ENCODE measurements at regions not wholly inside any gene's neighbourhood (a gene's known extent, or its start where the extent isn't known, plus 50 kb on each side); places are given as distances from the start of the nearest gene placed in this dataset.

DNA sequence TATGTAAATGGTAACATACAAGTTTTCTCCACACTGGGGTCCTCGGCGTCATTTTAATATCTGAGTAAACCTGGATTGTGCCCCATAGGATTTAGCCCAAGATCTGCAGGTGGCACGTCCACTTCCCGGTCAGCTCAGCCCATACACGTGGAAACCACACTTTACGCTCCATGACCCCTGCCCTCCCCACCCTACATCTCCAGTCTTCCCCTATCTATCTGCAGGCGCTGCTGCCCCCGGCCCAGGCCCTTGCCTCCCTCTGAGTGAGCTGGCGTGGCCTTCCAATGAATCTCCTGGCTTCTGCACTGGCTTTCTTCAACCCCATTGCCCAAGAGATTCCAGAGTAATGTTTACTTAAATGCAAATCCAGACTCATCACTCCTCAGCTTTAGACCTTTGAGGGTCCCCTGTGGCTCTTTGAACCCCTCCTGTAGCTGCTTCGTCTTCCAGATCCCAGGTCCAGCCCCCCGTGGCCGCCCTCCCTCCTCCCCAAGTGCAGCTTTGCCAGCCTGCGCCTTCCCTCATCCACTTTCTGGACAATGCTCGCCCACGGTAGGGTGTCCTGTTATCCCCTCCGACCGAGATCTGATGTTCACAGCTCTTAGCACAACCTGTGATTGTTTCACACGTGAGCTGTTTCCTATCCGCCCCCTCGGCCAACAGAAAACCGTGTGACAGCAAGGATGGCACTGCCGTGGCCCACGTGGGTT is 421.4 kb upstream of the SALL3 start:
- DNase-seq: no peak

DNA sequence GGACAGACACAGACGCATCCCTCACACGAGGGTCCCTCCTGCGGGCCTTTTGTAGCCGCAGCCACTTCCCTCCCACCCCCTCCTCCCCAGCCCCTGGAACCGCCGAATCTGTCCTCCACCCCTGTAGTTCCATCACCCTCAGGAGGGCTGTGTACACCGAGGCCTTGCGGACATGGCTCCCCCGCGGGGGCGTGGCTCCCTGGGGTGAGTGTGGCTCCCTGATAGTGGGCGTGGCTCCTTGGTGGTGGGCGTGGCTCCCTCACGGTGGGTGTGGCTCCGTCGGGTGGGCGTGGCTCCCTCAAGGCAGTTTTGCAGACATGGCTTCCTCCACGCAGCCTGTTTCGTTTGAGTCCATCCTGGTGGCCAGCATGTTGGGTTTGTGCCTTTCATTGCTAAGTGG is 420.7 kb upstream of the SALL3 start:
- no peak for DNase-seq

DNA sequence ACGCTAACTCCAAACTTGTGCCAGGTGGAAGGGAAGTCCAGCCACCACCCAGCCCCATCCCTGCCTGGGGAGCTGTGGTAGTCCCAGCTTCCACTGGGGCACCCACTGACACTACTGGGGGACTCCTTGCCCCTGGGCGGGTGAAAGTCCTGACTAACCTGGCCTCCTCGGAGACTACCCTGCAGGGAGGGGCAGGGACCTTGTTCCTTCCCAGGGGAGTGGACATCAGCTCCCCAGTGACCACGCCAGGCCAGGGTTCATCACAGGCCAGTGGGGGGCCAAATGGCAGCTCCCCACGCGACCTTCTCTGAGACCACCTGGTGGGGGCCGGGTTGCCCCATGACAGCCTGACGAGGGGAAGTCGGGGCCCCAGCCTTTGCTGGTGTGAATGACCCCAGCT is 420.0 kb upstream of the SALL3 start:
- DNase-seq: no peak

DNA sequence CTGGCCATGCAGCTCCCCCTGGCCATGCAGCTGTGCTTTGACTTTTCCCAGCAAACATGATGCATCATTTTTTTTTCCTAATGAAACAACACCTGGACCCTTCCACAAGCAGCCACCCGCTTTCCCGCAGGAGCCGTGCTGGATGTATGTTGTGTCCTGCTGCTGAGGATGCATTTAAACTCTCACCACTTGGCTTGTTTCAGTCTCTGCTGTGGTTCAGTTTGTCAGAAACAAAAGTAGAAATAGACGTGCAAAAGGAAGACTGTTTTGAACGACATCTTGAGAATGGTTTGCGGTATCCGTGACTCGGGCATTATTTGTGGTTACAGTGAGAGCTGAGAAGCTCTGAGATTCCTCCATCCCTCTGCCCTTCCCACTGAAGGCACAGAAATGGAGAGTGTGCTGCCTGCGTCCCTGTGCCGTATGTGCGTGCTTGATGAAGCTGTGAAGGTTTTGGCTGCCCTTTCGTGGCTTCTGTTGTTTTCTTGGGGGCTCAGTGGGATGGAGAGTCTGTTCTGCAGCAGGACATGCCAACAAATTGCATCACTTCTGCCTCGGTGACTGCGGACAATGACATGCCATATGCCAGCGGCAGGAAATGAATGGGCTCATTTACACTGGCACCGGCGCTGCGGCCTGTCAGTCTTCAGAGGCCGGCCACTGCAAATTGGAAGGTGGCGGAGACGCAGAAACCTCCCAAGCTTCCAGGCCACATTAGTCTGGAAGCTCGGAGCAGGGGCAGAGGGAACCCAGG is 417.7 kb upstream of the SALL3 start:
- no peak for DNase-seq

DNA sequence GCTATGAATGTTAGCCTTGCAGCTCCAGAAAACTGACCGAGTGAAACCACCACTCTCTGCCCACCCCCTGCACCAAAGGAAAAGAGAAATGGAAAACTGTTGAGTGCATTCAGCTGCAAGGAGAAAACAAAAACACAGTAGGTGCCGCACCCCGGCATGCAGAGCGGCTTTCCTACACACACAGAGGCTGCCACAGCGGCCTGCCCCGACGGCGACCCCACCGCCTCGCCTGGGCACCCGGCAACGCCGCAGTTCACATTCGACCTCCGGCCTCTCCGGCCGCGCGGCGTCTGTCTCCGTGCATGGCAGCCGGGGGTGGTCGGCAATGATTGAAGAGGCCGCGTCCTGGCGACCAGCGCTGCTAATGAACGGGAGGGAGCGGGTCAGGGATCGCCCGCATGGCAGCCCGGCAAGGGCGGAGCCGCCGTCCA is 417.1 kb upstream of the SALL3 start:
- no peak for DNase-seq

DNA sequence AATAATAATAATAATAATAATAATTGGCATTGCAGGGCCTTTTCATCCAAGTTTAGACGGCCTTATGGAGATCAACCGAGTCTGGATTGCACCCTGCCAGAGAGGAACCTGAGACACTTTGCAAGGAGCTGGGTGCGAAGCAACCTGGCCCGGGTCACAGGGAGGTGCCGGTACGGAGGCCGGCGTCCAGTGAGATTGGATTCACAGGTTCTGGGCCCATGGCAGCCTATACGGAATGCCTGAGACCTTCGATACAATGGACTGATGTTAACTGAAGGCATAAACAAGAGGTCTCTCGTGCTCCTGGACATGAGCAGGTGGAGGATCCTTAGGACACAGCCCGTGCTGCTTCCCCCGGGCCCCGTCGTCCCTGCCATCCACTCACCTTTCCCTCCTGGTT is 416.5 kb upstream of the SALL3 start:
- no peak for DNase-seq

DNA sequence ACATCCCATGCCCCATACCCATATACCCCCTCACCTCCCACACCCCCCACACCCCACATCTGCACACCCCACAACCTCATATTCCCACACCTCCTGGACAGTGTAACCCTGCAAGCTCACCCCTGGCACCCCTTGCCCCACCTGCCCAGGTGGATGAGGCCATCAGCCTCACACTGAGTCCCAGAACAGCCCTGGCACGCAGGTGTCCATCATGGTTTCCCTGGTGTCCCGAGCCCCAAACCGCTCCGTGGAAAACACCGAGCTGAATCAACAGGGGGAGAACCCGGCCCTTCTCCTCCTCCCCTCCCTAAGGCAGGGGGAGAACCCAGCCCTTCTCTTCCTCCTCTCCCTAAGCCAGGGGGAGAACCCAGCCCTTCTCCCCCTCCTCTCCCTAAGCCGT is 415.6 kb upstream of the SALL3 start:
- DNase-seq: no peak

DNA sequence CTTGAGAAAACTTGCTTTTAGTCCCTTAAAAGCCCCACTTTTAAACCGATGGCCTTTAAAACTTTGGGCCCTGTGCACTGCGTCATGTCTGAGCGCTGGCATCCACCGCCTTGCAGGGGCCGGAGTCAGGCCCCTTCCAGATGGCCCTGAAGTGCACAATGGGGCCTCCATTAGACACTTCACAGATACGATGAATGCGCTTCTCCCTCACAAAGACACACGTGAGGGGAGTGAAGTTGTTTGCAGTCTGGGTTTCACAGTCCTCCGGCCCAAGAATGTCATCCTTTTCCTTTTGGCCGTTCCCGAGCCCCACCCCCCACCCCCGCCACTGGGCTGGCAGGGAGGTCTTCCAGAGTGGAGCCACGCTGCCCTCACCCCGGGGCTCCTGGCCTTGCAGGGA is 415.1 kb upstream of the SALL3 start:
- no peak for DNase-seq

DNA sequence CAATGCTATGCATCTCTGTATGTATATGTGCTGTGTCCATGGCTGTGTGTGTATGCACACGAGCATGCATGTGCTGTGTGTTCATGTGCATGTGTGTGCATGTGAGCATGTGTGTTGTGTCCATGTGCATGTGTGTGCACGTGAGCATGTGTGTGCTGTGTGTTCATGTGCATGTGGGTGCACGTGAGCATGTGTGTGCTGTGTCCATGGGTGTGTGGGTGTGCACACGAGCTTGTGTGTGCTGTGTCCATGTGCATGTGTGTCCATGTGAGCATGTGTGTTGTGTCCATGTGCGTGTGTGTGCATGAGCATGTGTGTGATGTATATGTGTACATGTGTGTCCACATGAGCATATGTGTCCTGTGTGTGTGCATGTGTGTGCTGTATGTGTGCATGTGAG is 414.4 kb upstream of the SALL3 start:
- no peak for DNase-seq

DNA sequence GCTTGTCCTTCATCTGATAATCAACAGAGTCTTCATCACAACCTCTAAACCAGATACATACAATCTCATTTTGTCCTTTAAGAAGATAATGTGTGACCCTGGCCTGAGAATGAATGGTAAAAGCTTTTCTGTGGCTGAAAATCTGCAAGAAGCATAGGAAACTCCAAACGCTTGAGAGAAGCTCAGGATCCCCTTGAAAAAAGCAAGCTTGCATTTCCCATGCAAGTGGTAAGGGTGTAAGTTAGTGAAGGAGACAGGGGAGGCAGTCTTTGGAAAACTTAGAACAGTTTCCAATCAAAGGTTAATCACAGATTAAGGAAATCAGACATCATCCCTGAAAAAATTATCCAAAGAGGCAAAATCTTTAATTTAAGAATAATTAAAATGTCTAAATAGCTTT is 413.6 kb upstream of the SALL3 start:
- DNase-seq: no peak

DNA sequence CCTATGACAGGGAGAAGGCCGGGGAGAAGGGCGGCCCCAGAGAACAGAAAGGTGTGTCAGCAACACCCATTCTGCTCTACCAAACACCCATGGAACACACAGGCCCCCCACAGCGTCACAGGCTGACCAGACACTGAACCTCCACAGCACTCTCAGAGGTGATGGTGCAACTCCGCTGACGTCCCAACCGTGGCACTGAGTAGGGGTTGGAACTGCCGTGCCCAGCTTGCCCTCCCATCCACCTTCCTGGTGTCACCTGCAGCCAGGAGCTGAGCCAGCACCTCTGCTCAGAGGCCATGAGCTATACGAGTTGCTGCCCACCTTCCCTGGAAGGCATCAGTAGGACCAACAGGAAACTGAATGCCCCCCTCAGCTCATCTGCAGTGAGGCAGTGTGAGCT is 412.9 kb upstream of the SALL3 start:
- no peak for DNase-seq

DNA sequence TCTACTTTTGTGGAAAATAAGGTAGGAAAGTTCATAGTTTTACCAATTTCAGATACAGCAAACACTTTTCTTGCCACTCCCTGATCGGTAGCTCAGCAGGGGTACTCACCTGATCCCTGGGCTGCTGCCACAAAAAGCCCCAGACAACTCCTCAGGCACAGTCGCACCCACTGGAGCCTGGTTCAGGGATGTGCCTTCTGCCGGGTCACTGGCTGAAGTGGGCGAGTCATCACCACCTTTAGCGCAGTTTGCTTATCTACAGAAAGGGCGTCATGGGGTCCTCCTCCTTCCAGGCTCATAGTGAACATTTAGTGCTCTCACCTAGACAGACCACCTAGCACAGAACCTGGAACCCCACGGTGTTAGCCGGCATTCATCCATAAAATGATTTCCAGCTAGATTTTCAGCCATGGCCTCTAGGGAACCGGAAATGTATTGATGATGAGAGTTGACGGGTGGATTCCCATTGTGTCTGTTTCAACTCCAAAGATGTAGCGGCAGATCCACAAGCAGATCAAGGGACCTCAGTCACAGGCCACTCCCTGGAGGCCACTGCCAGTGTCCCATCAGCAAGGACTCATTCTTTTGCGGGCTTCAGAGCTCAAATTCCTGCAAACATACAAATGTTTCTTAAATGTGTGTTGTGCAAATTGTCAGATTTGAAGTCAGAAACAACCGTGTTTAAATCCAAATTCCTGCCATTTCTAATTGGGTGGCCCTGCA is 408.4 kb upstream of the SALL3 start:
- DNase-seq: no peak

DNA sequence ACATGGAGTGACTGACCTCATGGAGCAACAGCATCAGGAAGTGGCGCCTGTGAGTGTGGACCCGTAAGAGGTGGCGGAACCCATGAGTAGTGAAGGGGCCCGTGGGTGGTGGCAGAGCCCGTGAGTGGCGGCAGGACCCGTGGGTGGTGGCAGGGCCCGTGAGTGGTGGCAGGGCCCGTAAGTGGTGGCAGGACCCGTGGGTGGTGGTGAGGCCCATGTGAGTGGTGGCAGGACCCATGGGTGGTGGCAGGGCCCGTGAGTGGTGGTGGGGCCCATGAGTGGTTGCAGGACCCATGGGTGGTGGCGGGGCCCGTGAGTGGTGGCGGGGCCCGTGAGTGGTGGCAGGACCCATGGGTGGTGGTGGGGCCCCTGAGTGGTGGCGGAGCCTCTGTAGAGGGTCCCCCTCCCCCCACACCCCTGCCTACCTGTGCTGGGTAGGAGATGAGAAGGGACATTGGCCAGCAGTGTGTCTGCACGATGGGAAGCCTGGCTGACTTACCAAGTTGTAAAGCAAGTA is 407.7 kb upstream of the SALL3 start:
- DNase-seq: no peak

DNA sequence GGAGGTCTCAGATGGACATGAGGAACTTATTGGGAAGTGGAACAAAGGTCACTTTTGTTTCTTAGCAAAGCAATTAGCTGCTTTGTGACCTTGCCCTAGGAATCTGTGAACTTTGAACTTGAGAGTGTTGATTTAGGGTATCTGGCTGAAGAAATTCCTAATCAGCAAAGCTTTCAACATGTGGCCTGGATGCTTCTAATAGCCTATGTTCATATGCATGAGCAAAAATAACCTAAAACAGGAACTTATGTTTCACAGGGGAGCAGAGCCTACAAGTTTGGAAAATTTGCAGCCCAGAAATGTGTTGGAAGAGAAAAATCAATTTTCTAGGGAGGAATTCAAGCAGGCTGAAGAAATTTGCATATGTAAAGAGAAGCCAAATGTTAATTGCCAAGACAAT is 405.8 kb upstream of the SALL3 start:
- no peak for DNase-seq

DNA sequence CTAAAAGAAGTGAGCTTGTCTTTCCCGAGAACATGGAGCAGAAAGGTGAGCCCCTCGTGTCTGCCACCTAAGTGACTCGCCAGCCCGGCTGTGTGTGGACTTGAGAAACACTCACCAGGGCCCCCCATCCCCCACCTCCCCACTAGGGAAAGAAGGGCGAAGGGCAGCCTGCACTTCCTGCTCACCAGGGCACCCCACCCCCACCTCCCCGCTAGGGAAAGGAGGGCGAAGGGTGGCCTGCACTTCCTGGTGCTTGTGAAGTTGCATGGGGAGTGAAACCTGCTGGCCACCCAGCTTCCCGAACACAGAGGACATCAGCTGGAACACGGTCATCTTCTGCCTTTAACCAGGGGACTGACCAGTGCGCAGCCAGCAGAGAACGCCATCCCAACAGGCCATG is 402.7 kb upstream of the SALL3 start:
- DNase-seq: no peak

DNA sequence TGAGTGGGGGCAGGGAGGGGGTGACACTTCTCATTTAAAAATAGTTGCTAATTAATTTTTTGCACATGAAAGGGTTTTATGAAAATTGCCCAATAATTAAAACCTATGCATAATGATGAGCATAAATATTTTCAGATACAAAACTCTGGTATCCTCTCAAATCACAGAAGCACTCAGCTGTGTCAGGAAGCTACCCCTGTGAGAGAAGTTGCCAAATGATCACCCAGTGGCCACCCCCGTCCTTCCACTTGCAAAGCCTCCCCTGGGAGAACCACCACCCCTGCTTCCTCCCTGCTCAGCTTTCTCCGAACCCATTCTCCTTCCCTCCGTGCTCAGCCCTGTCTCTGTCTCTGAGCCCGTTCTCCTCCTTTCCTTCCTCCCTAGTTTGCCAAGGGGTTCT is 400.2 kb upstream of the SALL3 start:
- DNase-seq: no peak

DNA sequence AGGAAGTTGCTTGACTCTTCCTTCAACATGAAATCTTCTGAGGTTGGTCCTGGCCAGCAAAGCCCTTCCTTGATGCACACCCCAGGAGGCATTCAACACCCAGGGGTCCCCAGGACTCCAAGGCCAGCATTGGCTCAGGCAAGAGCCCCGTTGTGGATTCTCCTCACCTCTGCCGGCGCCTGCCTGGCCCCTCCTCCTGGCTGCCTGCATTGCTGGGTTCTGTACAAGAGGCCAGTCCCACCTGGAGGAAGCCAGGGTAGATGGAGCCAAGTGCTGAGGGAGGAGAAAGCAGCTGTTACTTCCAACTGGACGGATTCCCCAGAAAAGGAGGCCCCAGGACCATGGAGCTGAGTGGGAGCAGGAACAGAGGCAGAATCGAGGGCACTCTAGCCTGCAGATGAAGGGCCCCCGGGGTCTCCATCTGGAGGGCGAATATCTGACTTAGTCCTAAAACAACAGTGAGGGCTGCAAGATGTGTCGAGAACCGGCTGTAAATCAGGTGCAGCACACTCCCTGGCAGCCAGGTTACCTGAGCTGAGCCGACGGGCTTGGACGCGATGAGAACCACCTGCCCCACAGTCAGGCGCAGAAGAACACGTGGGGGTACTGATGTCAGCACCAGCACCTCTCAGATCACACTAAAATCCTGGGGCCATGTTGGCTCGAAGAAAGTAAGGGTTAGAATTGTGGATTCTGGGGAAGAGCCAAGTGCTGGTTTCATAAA is 399.6 kb upstream of the SALL3 start:
- no peak for DNase-seq

DNA sequence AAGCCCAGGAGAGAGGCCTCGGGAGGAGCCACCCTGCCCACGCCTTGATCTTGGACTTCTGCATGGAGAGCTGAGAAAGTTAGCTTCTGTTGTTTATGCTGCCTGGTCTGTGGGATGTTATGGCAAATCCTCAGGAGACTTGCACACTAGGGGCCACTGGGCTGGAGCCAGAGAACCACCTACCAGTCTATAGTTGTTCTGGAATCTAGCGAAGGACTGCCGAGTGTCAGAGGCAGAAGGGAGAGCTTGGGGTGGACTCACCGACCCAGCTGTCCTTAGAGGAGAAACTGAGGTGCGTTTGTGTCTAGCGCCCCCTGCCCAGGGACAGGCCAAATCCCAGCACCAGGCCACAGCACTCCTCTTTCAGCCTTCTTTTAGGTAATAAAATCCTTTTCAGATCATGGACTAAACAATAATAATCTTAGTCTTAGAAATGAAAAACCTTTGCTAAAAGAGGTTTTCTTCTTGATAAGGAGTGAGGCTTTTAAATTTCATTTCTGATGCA is 398.7 kb upstream of the SALL3 start:
- DNase-seq: no peak

DNA sequence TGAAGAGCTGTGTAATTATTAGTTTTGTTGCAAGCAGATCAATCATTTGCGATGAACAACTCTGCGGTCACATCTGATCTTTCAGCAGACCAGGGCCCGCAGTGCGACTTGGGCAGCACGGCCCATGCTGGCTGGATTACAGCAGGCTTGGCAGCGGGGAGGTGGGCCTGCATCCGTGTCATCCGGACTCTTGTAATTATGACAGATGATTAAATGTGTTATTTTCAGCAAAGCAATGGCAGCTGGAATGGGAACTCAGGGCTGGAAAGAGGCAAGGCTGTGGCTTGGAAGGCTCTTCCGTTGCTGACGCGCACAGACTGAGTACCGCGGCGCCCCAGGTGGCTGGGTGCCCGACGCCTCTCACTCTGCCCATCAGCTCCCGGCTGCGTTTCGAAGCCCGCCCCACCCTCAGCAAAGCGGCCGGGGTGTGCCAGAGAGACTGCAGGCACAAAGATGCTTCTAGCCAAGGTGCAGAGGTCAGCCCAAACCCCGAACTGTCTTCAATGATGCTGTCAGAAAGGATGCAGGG is 397.4 kb upstream of the SALL3 start:
- DNase-seq: no peak

DNA sequence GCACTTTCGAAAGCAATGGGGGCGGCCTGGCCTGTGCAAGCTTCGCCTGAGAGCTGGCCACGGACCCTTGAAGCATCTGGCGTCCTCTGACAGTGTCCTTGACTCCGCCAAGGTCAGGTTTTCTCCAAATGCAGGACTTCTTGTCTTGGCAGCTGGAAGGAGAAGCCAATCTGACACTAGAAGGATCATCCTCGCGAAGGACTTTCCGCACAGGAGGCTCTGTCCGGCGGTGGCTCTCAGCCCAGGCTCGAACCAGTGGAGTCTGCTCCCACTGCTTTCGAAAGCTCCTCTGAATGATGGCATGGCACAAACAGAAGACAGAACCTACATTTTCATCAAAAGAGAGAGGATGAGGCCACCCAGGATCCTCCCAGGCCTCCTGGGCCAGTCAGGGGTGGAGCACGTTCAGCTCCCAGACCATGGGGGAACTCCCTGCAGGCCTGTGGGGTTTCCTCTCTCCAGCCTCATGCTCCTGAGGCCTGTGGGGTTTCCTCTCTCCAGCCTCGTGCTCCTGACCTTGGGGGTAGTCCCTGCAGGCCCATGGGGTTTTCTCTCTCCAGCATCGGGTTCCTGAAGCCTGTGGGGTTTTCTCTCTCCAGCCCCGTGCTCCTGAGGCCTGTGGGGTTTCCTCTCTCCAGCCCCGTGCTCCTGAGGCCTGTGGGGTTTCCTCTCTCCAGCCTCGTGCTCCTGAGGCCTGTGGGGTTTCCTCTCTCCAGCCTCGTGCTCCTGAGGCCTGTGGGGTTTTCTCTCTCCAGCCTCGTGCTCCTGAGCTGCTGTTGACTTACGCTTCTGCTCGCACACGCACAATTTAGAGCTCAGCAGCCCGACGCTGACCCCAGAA is 396.5 kb upstream of the SALL3 start:
- no peak for DNase-seq

DNA sequence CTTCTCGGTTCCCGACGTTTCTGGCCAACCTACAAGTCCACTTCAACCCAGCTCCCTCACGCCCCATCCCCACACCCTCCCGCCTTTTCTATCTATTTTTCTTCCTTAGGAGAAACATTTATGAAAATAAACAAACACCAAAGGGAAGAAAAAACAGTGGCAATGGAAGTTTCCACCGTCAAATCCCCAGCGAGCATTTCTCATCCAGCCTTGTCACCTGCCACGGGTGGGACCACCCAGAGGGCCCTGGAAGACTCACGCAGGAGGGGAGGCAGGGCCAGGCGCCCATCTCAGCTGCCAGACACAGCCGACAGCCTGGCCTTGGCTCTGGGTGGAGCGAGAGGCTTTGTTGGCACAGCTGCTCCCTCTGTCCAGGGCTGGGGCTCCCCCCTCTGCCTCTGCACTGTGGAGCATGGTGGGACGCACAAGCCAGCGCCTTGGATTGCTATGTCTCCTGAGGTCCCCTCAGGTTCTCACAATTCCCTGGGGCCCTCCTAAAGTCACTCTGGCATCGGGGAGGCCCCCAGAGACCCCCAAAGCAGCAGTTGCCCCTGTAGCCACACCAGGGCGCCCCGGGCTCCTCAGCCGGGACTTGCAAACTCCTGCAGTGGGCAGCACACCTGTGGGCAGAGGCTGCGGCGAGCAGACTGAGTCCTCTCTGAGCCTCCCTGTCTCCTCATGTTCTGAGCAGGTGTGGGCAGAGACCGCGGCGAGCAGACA is 395.7 kb upstream of the SALL3 start:
- DNase-seq: no peak
